ENCODE measurements at regions not wholly inside any gene's neighbourhood (a gene's known extent, or its start where the extent isn't known, plus 50 kb on each side); places are given as distances from the start of the nearest gene placed in this dataset.
"Not testable (repeated sequence)": the region's sequence is repeated elsewhere in the genome, so short reads cannot be mapped to it uniquely, and the experiment has no call there.

- H4K20me1 ChIP-seq (ENCODE audit: insufficient read depth); H3K4me3 ChIP-seq; H3K79me2 ChIP-seq (ENCODE audit: low read depth); CTCF ChIA-PET; H3K4me1 ChIP-seq (replicated peaks; ENCODE audit: insufficient read depth); H3K9me2 ChIP-seq (ENCODE audit: insufficient read depth); DNase-seq; intact Hi-C loops (cut with micrococcal nuclease; ENCODE audit: unreplicated experiment); H3F3A ChIP-seq (ENCODE audit: insufficient read depth, low read depth); POLR2A ChIA-PET (ENCODE audit: unreplicated experiment); H2AFZ ChIP-seq; H3K27ac ChIP-seq; H3K36me3 ChIP-seq (ENCODE audit: low read depth); BruUV-seq (replicated peaks); H3K4me2 ChIP-seq; H3K27me3 ChIP-seq (ENCODE audit: insufficient read depth, low read depth); H3K9me3 ChIP-seq (ENCODE audit: insufficient read depth, low read depth): not testable (repeated sequence)
Observed at GRCh38 chr11:3516345-3516933, 125.4 kb downstream of the ART5 start.

GRCh38 chr11:3514635-3515424 lies 127.0 kb downstream of the ART5 start:
- BruUV-seq (replicated peaks); H4K20me1 ChIP-seq (ENCODE audit: insufficient read depth); POLR2A ChIA-PET (ENCODE audit: unreplicated experiment); H3F3A ChIP-seq (ENCODE audit: insufficient read depth, low read depth); DNase-seq; H3K9me3 ChIP-seq (ENCODE audit: insufficient read depth, low read depth); H3K27ac ChIP-seq; H3K36me3 ChIP-seq (ENCODE audit: low read depth); intact Hi-C loops (cut with micrococcal nuclease; ENCODE audit: unreplicated experiment); H3K79me2 ChIP-seq (ENCODE audit: low read depth); H2AFZ ChIP-seq; CTCF ChIA-PET; H3K4me1 ChIP-seq (replicated peaks; ENCODE audit: insufficient read depth); H3K4me3 ChIP-seq; H3K4me2 ChIP-seq; H3K9me2 ChIP-seq (ENCODE audit: insufficient read depth); H3K27me3 ChIP-seq (ENCODE audit: insufficient read depth, low read depth): not testable (repeated sequence)

DNA sequence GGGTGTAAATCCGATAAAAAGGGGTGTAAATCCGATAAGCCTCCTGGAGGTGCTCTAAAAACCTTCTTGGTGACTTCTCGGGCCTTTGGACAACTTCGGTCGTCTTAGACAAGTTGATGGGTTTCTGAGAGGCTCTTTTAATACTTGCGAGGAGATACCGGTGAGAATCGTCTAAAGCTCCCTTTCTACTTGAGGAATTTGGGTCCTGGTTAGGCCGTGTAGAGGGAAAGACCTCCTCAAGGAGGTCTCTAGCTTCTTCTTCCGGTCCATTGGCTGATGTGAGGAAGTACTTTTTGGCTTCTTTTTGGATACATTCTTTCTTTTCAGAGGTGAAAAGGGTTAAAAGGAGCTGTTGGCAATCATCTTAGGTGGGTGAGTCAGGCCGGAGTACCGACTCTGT lies 128.5 kb downstream of the ART5 start:
- H3K27ac ChIP-seq; CTCF ChIA-PET; BruUV-seq (replicated peaks); H3K9me2 ChIP-seq (ENCODE audit: insufficient read depth); H3F3A ChIP-seq (ENCODE audit: insufficient read depth, low read depth); POLR2A ChIA-PET (ENCODE audit: unreplicated experiment); H3K4me1 ChIP-seq (replicated peaks; ENCODE audit: insufficient read depth); H3K4me2 ChIP-seq; H4K20me1 ChIP-seq (ENCODE audit: insufficient read depth); H3K27me3 ChIP-seq (ENCODE audit: insufficient read depth, low read depth); H3K36me3 ChIP-seq (ENCODE audit: low read depth); H3K4me3 ChIP-seq; intact Hi-C loops (cut with micrococcal nuclease; ENCODE audit: unreplicated experiment); DNase-seq; H3K79me2 ChIP-seq (ENCODE audit: low read depth); H2AFZ ChIP-seq; H3K9me3 ChIP-seq (ENCODE audit: insufficient read depth, low read depth): not testable (repeated sequence)

- CTCF ChIA-PET, result not testable (repeated sequence)
Observed at GRCh38 chr11:3512751-3513150, 129.0 kb downstream of the ART5 start.

GRCh38 chr11:3512133-3512703 lies 129.6 kb downstream of the ART5 start:
- H3K4me3 ChIP-seq; POLR2A ChIA-PET (ENCODE audit: unreplicated experiment); H3K36me3 ChIP-seq (ENCODE audit: low read depth); H3K27me3 ChIP-seq (ENCODE audit: insufficient read depth, low read depth); H3K9me3 ChIP-seq (ENCODE audit: insufficient read depth, low read depth); H4K20me1 ChIP-seq (ENCODE audit: insufficient read depth); H3K4me2 ChIP-seq; BruUV-seq (replicated peaks); H3K27ac ChIP-seq; intact Hi-C loops (cut with micrococcal nuclease; ENCODE audit: unreplicated experiment); DNase-seq; H3F3A ChIP-seq (ENCODE audit: insufficient read depth, low read depth); H2AFZ ChIP-seq; H3K9me2 ChIP-seq (ENCODE audit: insufficient read depth); H3K79me2 ChIP-seq (ENCODE audit: low read depth); CTCF ChIA-PET; H3K4me1 ChIP-seq (replicated peaks; ENCODE audit: insufficient read depth): not testable (repeated sequence)

More at GRCh38 chr11:3512751-3513150, 129.0 kb downstream of the ART5 start:
- H3K9me3 ChIP-seq (ENCODE audit: insufficient read depth, low read depth); H3K27ac ChIP-seq; H3K4me1 ChIP-seq (replicated peaks; ENCODE audit: insufficient read depth); POLR2A ChIA-PET (ENCODE audit: unreplicated experiment); H3K9me2 ChIP-seq (ENCODE audit: insufficient read depth); BruUV-seq (replicated peaks); H3K4me3 ChIP-seq; DNase-seq; H2AFZ ChIP-seq; H3K36me3 ChIP-seq (ENCODE audit: low read depth); H4K20me1 ChIP-seq (ENCODE audit: insufficient read depth); H3K4me2 ChIP-seq; H3K27me3 ChIP-seq (ENCODE audit: insufficient read depth, low read depth); H3F3A ChIP-seq (ENCODE audit: insufficient read depth, low read depth); H3K79me2 ChIP-seq (ENCODE audit: low read depth); intact Hi-C loops (cut with micrococcal nuclease; ENCODE audit: unreplicated experiment): not testable (repeated sequence)

DNA sequence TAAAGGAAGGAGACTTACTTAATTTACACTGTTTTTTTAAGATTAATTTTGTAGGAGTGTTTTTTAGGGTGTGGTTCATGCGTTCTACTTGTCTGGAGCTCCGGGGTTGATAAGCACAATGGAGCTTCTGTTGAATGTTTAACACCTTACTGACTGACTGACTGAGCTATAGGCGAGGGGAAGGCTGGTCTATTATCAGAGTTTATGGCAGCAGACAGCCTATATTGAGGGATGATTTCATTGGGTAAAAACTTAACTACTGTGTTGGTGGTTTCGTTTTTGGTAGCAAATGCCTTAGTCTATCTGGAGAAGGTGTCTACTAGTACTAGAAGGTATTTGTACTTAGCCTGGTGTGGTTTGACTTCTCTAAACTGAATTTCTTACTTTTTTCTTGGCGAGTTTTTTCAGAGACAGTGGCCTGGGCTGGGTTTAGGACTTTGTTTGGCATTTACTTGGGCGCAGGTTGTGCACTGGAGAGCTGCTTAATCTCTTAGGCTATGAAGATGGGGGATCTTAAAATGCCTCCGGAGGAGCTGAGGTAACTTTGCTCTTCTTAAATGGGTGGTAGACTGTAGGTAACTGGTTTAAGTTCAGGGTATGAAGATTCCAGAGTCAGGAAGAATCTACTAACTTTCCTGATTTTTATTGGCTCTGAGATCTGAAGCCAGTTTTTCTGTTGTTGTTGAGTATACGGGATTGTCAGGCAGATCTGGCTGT lies 130.2 kb downstream of the ART5 start:
- H2AFZ ChIP-seq; H3K9me2 ChIP-seq (ENCODE audit: insufficient read depth); H4K20me1 ChIP-seq (ENCODE audit: insufficient read depth); BruUV-seq (replicated peaks); H3K27me3 ChIP-seq (ENCODE audit: insufficient read depth, low read depth); H3K79me2 ChIP-seq (ENCODE audit: low read depth); H3K9me3 ChIP-seq (ENCODE audit: insufficient read depth, low read depth); intact Hi-C loops (cut with micrococcal nuclease; ENCODE audit: unreplicated experiment); POLR2A ChIA-PET (ENCODE audit: unreplicated experiment); CTCF ChIA-PET; H3K4me3 ChIP-seq; H3K4me1 ChIP-seq (replicated peaks; ENCODE audit: insufficient read depth); H3K27ac ChIP-seq; H3F3A ChIP-seq (ENCODE audit: insufficient read depth, low read depth); DNase-seq; H3K4me2 ChIP-seq; H3K36me3 ChIP-seq (ENCODE audit: low read depth): not testable (repeated sequence)

DNA sequence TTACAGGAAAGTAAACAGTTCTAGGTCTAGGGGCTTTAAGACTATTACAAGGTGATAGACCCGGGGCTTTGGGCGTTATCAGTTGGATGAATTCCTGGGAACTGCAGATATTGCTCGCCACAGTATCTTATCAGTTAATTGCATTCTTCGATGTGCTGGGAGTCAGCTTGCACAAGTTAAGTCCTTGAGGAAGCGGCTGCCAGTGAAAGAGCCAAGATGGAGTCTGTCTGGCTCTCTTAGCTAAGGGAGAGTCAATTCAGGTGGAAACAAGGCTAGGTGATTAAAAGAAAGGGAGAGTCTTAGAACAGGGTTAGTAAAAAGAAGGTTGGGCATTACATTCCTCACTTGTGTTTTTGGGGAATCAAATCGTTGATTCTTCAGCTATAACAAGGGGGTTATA lies 130.6 kb upstream of the ZNF195 start:
- POLR2A ChIA-PET (ENCODE audit: unreplicated experiment); BruUV-seq (replicated peaks); H3K36me3 ChIP-seq (ENCODE audit: low read depth): not testable (repeated sequence)

More for the DNA sequence above, 130.6 kb upstream of the ZNF195 start:
- H3K4me1 ChIP-seq (replicated peaks; ENCODE audit: insufficient read depth); H3F3A ChIP-seq (ENCODE audit: insufficient read depth, low read depth); H3K4me2 ChIP-seq; H3K79me2 ChIP-seq (ENCODE audit: low read depth); H2AFZ ChIP-seq; CTCF ChIA-PET; H3K4me3 ChIP-seq; H4K20me1 ChIP-seq (ENCODE audit: insufficient read depth); H3K9me3 ChIP-seq (ENCODE audit: insufficient read depth, low read depth); H3K27me3 ChIP-seq (ENCODE audit: insufficient read depth, low read depth); intact Hi-C loops (cut with micrococcal nuclease; ENCODE audit: unreplicated experiment); H3K9me2 ChIP-seq (ENCODE audit: insufficient read depth); DNase-seq; H3K27ac ChIP-seq: not testable (repeated sequence)

Data from PC-9 (cell line).